ENCODE measurements at regions not wholly inside any gene's neighbourhood (a gene's known extent, or its start where the extent isn't known, plus 50 kb on each side); places are given as distances from the start of the nearest gene placed in this dataset.
"Not testable (repeated sequence)": the region's sequence is repeated elsewhere in the genome, so short reads cannot be mapped to it uniquely, and the experiment has no call there.

GRCh38 chr6:82118150-82118562 lies 129.4 kb downstream of the IBTK start:
- Histone ChIP-seq H3K4me1 (ENCODE audit: control insufficient read depth in 1 of 2, insufficient read depth in 2 of 2, low read length in 2 of 2) (no peaks in the 10 kb centered on the region), H3K4me3 (ENCODE audit: low read depth in 1 of 2, low read length in 2 of 2) (no peak overlapping the region), H3K36me3 (ENCODE audit: control insufficient read depth in 1 of 2, insufficient read depth in 2 of 2, low read length in 2 of 2) (no peaks in the 10 kb centered on the region), H3K27ac (ENCODE audit: low read length) (no peak overlapping the region), H3K27me3 (ENCODE audit: low read depth, low read length) (no peaks in the 10 kb centered on the region), H3K9me3 (ENCODE audit: control insufficient read depth in 1 of 2, low read length in 2 of 2) (no peaks in the 10 kb centered on the region)

DNA sequence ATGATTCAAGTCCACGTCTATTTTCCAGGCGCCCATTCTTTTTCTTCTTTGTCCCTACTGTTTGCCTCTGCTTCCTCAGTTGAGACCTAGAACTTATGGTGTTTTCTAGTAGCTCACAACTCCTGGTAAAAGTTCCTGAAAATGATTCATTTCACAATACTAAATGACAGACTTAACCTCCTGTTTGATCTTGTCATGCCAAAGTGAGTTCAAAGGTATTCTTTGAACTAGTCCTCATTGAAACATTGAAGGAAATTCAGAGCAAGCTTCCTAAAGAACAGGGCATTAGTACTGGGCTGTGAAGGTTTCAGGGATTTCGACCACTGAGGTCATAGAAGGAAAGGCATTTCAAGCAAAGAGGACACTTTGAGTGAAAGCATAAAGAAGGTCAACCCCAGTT lies 132.8 kb downstream of the IBTK start:
- no peak overlapping the region for H3K4me3 ChIP-seq (ENCODE audit: low read depth in 1 of 2, low read length in 2 of 2)
- no peaks in the 10 kb centered on the region for H3K27me3 ChIP-seq (ENCODE audit: low read depth, low read length)
- no peaks in the 10 kb centered on the region for H3K4me1 ChIP-seq (ENCODE audit: control insufficient read depth in 1 of 2, insufficient read depth in 2 of 2, low read length in 2 of 2)
- no peaks in the 10 kb centered on the region for H3K9me3 ChIP-seq (ENCODE audit: control insufficient read depth in 1 of 2, low read length in 2 of 2)
- H3K36me3 ChIP-seq (ENCODE audit: control insufficient read depth in 1 of 2, insufficient read depth in 2 of 2, low read length in 2 of 2) = no peaks in the 10 kb centered on the region
- H3K27ac ChIP-seq (ENCODE audit: low read length) = no peak overlapping the region

DNA sequence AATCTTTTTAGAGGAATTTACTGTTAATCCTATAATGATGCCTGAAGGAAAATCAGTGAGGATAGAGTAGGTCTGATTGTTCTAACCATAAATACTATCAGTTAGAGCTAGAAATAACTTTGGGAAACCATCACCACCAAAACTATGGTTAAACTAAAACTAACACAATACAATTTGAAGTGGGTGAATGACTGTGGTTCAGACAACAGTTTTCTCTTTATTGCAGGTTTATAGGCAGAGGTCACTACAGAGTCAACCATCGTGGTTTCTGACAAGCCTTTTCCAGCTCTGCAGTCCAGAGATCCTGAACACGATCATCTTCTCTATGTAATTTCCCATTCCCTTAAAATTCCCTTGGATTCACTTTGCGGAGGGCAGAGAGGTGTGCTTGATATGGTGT lies 134.3 kb downstream of the IBTK start:
- Histone ChIP-seq H3K27ac (ENCODE audit: low read length) (no peak overlapping the region), H3K9me3 (ENCODE audit: control insufficient read depth in 1 of 2, low read length in 2 of 2) (no peaks in the 10 kb centered on the region), H3K4me1 (ENCODE audit: control insufficient read depth in 1 of 2, insufficient read depth in 2 of 2, low read length in 2 of 2) (no peaks in the 10 kb centered on the region), H3K27me3 (ENCODE audit: low read depth, low read length) (no peaks in the 10 kb centered on the region), H3K4me3 (ENCODE audit: low read depth in 1 of 2, low read length in 2 of 2) (no peak overlapping the region), H3K36me3 (ENCODE audit: control insufficient read depth in 1 of 2, insufficient read depth in 2 of 2, low read length in 2 of 2) (no peaks in the 10 kb centered on the region)

DNA sequence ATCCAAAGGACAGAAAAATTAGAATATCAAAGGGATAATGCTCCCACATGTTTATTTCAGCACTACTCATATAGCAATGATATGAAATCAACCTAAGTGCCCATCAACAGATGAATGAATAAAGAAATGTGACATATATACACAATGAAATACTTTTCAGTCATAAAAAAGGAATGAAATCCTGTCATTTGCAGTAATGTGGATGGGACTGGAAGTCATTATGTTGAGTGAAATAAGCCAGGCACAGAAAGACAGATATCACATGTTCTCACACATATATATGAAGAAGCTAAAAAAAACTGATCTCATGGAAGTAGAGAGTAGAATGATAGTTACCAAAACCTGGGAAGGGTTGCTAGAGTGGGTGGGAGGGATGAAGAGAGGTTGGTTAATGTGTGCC lies 135.7 kb downstream of the IBTK start:
- no peak overlapping the region for H3K4me3 ChIP-seq (ENCODE audit: low read depth in 1 of 2, low read length in 2 of 2)
- no peaks in the 10 kb centered on the region for H3K4me1 ChIP-seq (ENCODE audit: control insufficient read depth in 1 of 2, insufficient read depth in 2 of 2, low read length in 2 of 2)
- no peaks in the 10 kb centered on the region for H3K36me3 ChIP-seq (ENCODE audit: control insufficient read depth in 1 of 2, insufficient read depth in 2 of 2, low read length in 2 of 2)
- no peaks in the 10 kb centered on the region for H3K9me3 ChIP-seq (ENCODE audit: control insufficient read depth in 1 of 2, low read length in 2 of 2)
- no peaks in the 10 kb centered on the region for H3K27me3 ChIP-seq (ENCODE audit: low read depth, low read length)
- H3K27ac ChIP-seq (ENCODE audit: low read length) = no peak overlapping the region

DNA sequence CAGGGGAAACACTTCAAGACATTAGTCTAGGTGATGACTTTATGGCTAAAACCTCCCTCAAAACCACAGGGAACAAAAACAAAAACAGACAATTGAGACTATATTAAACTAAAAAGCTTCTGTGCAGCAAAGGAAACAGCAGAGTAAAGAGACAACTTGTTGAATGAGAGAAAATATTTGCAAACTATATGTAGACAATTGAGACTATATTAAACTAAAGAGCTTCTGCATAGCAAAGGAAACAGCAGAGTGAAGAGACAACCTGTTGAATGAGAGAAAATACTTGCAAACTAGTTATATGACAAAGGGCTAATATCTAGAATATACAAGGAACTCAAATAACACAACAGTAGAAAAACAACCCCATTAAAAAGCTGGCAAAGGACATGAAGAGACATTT lies 136.4 kb downstream of the IBTK start:
- no peaks in the 10 kb centered on the region for H3K9me3 ChIP-seq (ENCODE audit: control insufficient read depth in 1 of 2, low read length in 2 of 2)
- H3K4me1 ChIP-seq (ENCODE audit: control insufficient read depth in 1 of 2, insufficient read depth in 2 of 2, low read length in 2 of 2) = no peaks in the 10 kb centered on the region
- H3K27ac ChIP-seq (ENCODE audit: low read length) = no peak overlapping the region
- no peaks in the 10 kb centered on the region for H3K27me3 ChIP-seq (ENCODE audit: low read depth, low read length)
- no peak overlapping the region for H3K4me3 ChIP-seq (ENCODE audit: low read depth in 1 of 2, low read length in 2 of 2)
- no peaks in the 10 kb centered on the region for H3K36me3 ChIP-seq (ENCODE audit: control insufficient read depth in 1 of 2, insufficient read depth in 2 of 2, low read length in 2 of 2)

- not testable (repeated sequence) for H3K27ac ChIP-seq (ENCODE audit: low read length); H3K27me3 ChIP-seq (ENCODE audit: low read depth, low read length); H3K4me3 ChIP-seq (ENCODE audit: low read depth in 1 of 2, low read length in 2 of 2); H3K4me1 ChIP-seq (ENCODE audit: control insufficient read depth in 1 of 2, insufficient read depth in 2 of 2, low read length in 2 of 2); H3K9me3 ChIP-seq (ENCODE audit: control insufficient read depth in 1 of 2, low read length in 2 of 2); H3K36me3 ChIP-seq (ENCODE audit: control insufficient read depth in 1 of 2, insufficient read depth in 2 of 2, low read length in 2 of 2)
Observed at GRCh38 chr6:82103171-82103570, 144.4 kb downstream of the IBTK start.

DNA sequence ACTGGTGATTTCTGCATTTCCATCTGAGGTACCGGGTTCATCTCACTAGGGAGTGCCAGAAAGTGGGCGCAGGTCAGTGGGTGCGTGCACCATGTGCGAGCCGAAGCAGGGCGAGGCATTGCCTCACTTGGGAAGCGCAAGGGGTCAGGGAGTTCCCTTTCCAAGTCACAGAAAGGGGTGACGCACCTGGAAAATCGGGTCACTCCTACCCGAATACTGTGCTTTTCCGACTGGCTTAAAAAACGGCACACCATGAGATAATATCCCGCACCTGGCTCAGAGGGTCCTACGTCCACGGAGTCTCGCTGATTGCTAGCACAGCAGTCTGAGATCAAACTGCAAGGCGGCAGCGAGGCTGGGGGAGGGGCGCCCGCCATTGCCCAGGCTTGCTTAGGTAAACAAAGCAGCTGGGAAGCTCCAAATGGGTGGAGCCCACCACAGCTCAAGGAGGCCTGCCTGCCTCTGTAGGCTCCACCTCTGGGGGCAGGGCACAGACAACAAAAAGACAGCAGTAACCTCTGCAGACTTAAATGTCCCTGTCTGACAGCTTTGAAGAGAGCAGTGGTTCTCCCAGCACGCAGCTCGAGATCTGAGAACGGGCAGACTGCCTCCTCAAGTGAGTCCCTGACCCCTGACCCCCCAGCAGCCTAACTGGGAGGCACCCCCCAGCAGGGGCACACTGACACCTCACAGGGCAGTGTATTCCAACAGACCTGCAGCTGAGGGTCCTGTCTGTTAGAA lies 146.0 kb downstream of the IBTK start:
- not testable (repeated sequence) for H3K4me1 ChIP-seq (ENCODE audit: control insufficient read depth in 1 of 2, insufficient read depth in 2 of 2, low read length in 2 of 2); H3K9me3 ChIP-seq (ENCODE audit: control insufficient read depth in 1 of 2, low read length in 2 of 2); H3K4me3 ChIP-seq (ENCODE audit: low read depth in 1 of 2, low read length in 2 of 2); H3K27ac ChIP-seq (ENCODE audit: low read length); H3K36me3 ChIP-seq (ENCODE audit: control insufficient read depth in 1 of 2, insufficient read depth in 2 of 2, low read length in 2 of 2); H3K27me3 ChIP-seq (ENCODE audit: low read depth, low read length)

GRCh38 chr6:82100763-82101162 lies 146.8 kb downstream of the IBTK start:
- not testable (repeated sequence) for H3K9me3 ChIP-seq (ENCODE audit: control insufficient read depth in 1 of 2, low read length in 2 of 2); H3K27ac ChIP-seq (ENCODE audit: low read length); H3K4me3 ChIP-seq (ENCODE audit: low read depth in 1 of 2, low read length in 2 of 2); H3K36me3 ChIP-seq (ENCODE audit: control insufficient read depth in 1 of 2, insufficient read depth in 2 of 2, low read length in 2 of 2); H3K4me1 ChIP-seq (ENCODE audit: control insufficient read depth in 1 of 2, insufficient read depth in 2 of 2, low read length in 2 of 2); H3K27me3 ChIP-seq (ENCODE audit: low read depth, low read length)

GRCh38 chr6:82097676-82098075 lies 149.9 kb downstream of the IBTK start:
- no peak overlapping the region for H3K27ac ChIP-seq (ENCODE audit: low read length)
- H3K27me3 ChIP-seq (ENCODE audit: low read depth, low read length) = no peaks in the 10 kb centered on the region
- no peaks in the 10 kb centered on the region for H3K36me3 ChIP-seq (ENCODE audit: control insufficient read depth in 1 of 2, insufficient read depth in 2 of 2, low read length in 2 of 2)
- no peaks in the 10 kb centered on the region for H3K9me3 ChIP-seq (ENCODE audit: control insufficient read depth in 1 of 2, low read length in 2 of 2)
- H3K4me3 ChIP-seq (ENCODE audit: low read depth in 1 of 2, low read length in 2 of 2) = no peak overlapping the region
- H3K4me1 ChIP-seq (ENCODE audit: control insufficient read depth in 1 of 2, insufficient read depth in 2 of 2, low read length in 2 of 2) = no peaks in the 10 kb centered on the region

GRCh38 chr6:82095091-82095490 lies 152.5 kb downstream of the IBTK start:
- Histone ChIP-seq H3K9me3 (ENCODE audit: control insufficient read depth in 1 of 2, low read length in 2 of 2) (no peaks in the 10 kb centered on the region), H3K27me3 (ENCODE audit: low read depth, low read length) (no peaks in the 10 kb centered on the region), H3K27ac (ENCODE audit: low read length) (no peak overlapping the region), H3K4me3 (ENCODE audit: low read depth in 1 of 2, low read length in 2 of 2) (no peak overlapping the region), H3K36me3 (ENCODE audit: control insufficient read depth in 1 of 2, insufficient read depth in 2 of 2, low read length in 2 of 2) (no peaks in the 10 kb centered on the region), H3K4me1 (ENCODE audit: control insufficient read depth in 1 of 2, insufficient read depth in 2 of 2, low read length in 2 of 2) (no peaks in the 10 kb centered on the region)

GRCh38 chr6:82094166-82094806 lies 153.3 kb downstream of the IBTK start:
- Histone ChIP-seq H3K36me3 (ENCODE audit: control insufficient read depth in 1 of 2, insufficient read depth in 2 of 2, low read length in 2 of 2) (no peaks in the 10 kb centered on the region), H3K9me3 (ENCODE audit: control insufficient read depth in 1 of 2, low read length in 2 of 2) (no peaks in the 10 kb centered on the region), H3K4me1 (ENCODE audit: control insufficient read depth in 1 of 2, insufficient read depth in 2 of 2, low read length in 2 of 2) (no peaks in the 10 kb centered on the region), H3K27ac (ENCODE audit: low read length) (no peak overlapping the region), H3K4me3 (ENCODE audit: low read depth in 1 of 2, low read length in 2 of 2) (no peak overlapping the region), H3K27me3 (ENCODE audit: low read depth, low read length) (no peaks in the 10 kb centered on the region)
